Mucosa of gallbladder (tissue), 1 donor: ENCODE measurements at regions not wholly inside any gene's neighbourhood (a gene's known extent, or its start where the extent isn't known, plus 50 kb on each side); places are given as distances from the start of the nearest gene placed in this dataset.

Experiments
- DNase-seq: peaks from one replicate; pipeline ENCODE4 v3.0.0-alpha.2; 2020; ENCODE audit warnings: low spot score
- donor health status: DM: no; HTN: no; CAD: no.

DNA sequence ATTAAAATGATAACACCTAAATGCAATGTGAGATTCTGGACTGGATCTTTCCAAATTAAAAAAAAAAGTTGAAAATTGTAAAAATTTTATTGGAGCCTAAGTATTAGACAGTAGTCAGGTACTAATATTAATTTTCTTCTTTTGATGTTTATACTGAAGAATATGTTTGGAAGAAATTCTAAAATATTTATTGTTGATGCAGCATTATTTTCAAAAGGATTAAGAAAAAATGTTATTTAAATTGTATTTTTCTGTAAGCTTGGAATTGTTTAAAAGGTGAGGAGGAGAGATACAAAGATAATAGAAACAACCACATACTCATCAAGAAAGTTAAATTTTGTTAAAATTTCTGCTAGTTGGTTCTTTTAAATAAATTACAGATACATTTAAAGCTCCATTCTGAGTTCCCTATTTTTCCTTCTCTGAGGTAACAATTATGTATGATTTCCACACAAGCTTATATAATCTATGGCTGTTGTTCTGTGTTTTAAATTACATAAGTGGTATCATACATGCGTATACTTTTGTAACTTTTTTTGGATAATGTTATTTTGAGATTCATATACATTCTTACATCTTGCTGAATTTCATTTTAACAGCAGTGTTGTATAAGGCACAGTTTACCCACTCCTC, 180.3 kb upstream of the RGS18 start:
- no peak for DNase-seq

DNA sequence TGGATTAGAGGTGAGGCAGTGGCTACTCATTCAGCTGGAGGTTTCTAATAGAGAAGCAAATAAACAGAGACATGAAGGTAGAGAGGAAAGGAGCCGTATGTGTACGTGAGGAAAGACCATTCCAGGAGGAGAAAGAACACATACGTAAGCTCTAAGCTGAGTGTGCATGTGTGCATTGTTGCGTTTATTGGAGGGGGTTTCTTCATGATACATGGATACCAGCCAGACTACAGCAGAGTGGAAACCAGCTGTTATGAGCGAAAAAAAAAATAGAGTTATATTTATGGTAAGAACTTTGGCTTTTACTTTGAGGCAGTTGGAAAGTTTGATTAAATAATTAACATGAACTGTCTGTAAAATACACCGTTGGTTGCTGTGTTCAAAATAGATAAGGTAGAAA, 173.4 kb upstream of the RGS18 start:
- no peak for DNase-seq

DNA sequence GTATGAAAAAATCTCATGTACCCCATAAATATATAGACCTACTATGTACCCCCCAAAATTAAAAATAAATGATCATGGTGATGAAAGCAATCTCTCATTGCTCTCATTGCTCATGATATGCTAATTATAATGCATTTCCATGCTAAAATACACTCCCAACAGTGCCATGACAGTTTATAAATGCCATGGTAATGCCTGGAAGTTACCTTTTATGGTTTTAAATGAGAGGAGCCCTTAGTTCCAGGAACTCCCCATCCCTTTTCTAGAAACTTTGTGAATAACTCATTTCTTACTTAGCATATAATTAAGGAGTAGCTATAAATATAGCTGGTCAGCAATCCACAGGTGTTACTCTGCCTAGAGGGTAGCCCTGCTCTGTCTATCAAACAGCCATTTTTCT, 166.1 kb upstream of the RGS18 start:
- DNase-seq = no peak

DNA sequence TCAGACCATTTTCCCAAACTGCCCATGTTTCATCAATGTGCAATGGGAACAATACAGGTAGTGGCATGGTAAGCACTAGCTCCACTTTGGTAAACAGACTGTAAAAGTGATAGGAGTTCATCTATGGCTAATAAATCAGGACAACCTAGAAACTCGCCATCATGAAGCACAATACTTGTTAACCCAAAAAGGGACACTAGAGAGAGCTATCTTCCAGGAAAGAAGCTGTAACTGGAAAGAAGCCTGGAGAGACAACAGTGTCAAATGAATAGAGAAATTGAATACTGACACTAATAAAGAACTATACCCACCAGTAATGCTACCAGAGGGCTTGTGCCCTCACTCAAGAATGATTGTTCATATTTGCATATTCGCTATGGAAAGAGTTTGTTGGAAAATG, 164.7 kb upstream of the RGS18 start:
- DNase-seq = no peak

DNA sequence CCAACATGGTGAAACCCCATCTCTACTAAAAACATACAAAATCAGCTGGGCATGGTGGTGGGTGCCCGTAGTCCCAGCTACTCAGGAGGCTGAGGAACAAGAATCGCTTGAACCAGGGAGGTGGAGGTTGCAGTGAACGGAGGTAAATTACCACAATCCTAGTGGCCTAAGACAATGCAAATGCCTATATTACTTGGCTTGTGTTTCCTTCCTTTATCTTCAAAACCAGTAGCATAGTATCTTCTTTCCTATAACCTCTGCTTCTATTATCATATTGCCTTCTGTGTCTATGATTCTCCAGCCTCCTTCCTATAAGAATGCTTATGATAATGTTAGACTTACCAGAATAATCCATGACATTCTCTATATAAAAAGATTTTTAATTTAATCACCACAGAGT, 156.2 kb upstream of the RGS18 start:
- DNase-seq = no peak

DNA sequence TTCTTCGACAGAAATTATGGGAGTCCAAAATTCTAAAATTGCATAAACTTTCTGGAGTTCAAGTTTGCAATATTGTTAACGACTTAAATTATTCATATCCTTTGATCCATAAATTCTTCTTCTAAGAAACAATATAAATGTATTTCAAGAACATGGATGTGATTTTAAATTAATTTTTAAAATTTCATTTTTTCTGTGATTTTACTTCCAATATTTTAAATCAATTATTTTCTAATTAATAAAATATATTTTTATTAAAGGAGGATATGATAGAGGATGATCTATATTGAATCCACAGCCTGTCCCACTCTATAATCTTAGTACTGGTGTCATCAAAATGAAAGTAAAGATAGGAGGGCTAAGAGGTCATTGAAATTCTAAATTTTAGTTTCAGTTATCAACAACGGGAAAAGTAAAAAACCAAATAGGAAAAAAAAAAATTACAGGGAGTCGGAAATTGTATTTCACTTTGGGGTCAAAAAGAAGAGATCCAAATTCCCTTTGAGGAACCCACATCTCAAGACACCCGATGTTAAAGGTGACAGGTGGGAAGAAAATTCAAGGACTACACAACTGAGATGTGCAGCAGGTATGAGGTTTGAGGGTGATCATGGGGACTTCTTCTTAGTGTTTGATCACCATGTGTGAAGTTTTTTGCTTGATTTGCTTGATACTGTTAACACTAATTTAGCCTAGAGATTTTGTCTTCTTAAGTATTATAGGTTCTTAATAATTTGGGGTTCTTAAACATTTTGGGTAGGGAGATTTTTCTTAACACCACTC, 154.8 kb upstream of the RGS18 start:
- DNase-seq = no peak

DNA sequence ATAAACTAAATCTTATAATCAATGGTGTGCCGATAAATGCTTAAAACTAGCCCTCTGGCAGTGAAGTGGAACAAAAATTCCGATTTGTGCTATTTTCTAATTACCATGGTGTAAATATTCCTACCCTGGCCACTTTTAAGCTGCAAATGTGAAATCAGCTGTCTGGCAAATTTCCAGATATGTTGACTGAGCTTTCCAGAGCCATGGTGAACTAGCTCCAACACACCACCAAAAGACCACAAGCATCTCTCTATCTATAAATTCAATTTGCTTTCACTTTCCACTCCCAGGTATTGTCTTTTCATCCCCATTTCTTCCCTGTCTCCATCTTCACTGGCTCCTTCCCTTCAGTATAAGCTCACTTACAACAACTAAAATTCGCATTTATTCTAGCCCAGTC, 152.3 kb upstream of the RGS18 start:
- DNase-seq = no peak

DNA sequence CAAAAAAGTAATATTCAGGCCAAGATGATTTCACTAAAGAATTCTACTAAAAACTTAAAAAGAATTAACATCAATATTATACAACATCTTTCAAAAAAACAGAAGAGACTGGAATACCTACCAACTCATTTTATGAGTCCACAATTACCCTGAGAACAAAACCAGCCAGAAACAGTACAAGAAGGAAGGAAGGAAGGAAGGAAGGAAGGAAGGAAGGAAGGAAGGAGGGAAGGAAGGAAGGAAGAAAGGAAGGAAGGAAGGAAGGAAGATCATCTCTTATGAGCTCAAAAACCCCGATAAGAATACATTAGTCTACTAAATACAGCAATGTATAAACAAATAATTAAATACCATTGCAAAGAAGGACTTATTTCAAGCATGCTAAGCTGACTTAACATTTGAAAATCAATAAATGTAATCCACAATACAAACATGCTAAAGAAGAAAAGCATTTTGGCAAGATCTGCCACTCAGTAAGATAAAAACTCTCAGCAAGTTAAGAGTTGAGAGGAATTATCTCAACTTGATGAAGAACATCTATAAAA, 149.9 kb upstream of the RGS18 start:
- no peak for DNase-seq

DNA sequence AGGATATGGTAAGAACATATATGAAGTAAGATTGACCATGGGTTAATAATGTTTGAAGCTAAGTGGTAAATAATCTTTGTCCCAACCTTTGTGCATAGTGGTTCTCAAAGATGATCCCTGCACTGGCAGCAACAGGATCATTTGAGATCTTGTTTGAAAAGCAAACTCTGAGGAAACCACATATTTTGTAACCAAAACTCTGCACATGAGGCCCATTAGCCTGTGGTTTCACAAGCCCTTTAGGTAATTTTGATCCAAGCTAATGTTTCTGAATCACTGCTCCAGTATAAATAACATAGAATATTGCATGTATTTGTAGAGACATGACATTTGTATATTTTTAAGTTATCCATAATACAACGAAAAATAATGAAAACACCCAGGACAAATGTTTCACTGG, 147.9 kb upstream of the RGS18 start:
- DNase-seq = no peak

DNA sequence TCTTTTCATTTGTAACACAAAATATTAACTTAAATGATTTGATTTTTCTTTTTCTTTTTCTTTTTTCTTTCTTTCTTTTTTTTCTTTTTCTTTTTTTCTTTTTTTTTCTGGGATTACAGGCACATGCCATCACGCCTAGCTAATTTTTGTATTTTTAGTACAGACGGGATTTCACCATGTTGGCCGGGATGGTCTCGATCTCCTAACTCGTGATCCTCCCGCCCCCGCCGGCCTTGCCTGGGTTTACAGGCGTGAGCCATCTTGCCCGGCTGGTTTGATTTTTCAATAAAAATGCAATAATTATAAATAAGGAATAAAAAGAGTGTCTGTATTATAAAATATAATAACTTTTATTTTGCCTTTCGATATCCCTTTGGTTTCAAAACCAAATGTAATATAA, 146.7 kb upstream of the RGS18 start:
- DNase-seq = no peak

DNA sequence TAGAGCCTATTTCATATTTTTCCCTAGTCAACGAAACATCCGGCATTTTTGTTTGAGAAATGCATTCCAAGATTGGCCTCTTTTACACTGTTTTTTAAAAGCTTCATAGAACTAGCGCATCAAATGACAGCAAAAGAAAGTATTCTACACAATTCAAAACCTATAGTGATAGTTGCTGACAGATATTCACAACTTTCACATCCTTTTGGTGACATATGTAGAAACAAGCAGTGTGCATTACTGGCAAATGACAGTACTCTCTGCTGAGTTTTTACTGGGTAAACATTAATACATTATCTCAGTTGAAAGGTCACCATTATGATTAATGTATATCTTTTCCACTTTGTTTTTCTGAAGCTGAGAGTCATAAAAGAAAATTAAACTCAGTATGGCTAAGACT, 135.4 kb upstream of the RGS18 start:
- no peak for DNase-seq

DNA sequence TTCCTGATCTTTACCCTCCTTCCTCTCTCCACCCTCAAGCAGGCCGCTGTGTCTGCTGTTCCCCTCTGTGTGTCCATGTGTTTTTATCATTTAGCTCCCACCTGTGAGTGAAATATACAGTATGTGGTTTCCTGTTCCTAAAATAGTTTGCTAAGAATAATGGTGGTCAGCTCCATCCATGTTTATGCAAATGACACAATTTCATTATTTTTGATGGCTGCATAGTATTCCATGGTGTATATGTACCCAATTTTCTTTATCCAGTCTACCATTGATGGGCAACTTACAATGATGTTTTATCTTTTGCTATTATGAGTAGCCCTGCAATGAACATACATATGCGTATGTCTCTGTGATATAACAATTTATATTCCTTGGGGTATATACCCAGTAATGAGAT, 133.4 kb upstream of the RGS18 start:
- no peak for DNase-seq

DNA sequence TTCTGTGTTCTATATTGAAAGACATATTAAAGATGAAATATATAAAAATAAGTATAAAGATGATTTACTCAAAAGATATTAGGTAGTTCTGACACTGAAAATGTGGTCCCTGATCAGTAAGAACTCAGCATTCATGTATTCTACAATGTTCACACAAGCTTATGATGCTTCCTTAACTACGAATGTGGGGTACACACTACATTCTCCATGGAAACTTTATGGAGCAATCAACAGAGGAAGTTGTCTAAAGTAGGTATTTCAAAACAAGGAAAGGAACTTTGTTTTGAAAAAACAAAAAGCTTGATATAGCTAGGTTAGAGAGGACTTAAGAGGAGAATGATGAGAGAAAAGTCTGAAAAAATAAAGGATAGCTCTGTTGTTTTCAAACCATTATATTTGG, 119.7 kb upstream of the RGS18 start:
- DNase-seq = no peak

DNA sequence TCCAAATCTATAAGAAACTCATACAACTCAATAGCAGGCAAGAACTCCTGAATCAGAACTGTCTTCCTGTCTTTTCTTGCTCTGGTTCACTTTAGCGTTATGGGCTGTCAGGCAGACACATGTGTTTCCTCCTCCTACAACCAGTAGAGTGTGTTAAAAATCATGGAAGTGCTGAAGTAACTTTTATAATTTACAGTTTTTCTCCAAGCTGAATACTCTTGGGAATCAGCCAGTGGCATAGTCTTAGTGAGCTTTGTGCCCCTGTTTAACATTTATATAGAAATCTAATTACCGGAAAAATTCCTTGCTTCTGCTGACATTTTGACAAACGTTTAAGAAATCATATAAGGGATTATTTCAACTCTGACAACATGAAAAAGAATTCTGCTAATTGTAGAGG, 113.1 kb upstream of the RGS18 start:
- DNase-seq = no peak

DNA sequence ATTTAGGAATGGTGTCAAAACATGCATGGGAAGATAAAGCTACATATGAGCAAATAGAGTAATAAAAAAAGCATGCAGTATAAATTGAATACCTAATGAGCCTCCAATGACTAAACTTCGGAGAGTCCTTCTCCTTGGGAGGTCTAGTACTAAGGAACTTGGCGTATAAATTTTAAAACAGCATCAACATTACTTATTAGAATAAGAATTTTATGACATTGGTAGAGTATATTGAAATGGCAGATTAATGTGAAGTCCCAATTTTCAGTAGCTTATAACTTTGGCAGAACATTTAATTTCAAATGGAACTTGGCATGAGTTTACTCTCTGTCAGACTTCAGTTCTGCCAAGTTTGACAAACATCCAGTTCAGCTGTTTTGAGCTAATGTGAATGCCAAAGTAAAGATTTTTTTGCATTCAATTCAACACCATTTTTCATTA, 104.7 kb upstream of the RGS18 start:
- DNase-seq = no peak

DNA sequence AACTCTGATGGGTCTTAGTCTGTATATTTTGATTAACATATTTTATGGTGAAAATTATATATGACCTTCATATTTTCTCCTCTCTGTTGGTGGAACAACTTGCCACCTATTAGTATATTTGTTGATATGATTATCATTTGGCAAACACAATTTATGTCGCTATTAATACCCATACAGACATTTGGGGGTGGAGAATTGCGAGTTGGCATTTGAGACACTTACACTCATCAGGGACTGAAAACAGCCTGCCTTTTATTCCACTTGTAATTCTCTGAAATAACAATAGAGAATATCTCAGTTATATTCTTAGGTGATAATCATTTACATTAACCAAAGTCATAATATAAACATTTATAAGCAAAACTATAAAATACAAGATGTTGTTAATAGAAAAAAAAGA, 100.5 kb upstream of the RGS18 start:
- no peak for DNase-seq

DNA sequence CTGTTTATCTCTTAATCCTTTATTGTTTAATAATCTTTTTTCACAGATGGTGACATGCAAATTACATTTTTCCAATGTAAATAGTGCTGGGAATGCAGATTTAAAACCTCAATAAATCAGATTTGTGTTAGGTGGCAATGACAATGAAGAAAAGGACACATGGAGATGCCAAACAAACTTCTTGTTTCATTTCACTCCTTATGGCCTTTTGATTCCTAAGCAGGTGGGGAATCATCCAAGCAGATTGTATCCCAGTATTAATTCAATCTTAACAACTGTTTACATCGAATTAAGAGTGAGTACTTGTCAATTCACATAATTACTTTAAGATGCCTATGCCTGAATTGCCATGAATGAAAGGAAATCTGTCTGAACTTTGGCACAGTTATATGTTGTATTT, 98.9 kb upstream of the RGS18 start:
- no peak for DNase-seq

DNA sequence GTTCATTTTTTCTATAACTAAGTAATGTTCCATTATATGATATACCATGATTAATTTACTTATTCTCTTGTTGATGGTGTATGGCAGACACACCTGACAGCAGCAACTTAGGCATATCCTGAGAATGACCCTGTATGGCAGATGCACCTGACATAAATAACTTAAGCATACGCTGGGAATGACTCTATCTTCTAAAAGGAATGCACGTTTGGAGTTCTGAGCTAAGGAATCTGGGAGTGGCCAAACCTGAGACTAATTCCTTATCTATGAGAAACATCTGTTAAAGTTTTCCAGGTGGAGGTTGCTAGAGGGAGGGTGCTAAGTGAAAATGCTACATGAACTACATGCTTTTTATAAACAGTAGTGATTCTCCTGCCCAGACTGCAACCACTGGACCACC, 96.7 kb upstream of the RGS18 start:
- DNase-seq = no peak

DNA sequence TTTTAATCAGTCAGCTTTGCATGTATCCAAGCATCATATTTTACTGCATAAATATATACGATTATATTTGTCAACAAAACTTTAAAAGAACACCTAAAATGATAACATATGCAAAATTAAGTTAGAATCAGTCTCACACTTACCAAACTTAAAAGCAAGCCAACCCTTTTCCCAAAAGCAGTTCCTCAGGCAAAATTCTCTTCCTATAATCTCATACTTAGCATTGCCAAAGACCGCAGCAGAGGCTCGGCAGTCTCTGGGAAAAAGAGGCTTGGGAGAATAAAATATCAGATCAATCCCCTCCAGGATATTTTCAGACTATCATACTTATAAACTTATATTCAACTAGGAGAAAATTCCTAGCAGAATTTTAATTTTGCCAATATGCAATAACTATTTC, 93.2 kb upstream of the RGS18 start:
- DNase-seq = no peak

DNA sequence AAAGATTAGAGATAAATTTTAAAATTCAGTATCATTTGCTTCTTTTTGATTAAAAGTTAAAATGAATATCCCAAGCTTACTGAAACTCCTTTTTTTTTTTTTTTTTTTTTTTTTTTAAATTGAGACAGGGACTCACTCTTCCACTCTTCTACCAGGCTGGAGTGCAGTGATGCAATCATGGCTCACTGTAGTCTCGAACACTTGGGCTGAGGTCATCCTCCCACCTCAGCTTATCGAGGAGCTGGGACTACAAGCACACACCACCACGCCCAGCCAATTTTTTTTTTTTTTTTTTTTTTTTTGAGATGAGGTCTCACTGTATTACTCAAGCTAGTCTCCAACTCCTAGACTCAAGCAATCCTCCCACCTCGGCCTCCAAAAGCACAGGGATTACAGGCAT, 92.1 kb upstream of the RGS18 start:
- DNase-seq = no peak

DNA sequence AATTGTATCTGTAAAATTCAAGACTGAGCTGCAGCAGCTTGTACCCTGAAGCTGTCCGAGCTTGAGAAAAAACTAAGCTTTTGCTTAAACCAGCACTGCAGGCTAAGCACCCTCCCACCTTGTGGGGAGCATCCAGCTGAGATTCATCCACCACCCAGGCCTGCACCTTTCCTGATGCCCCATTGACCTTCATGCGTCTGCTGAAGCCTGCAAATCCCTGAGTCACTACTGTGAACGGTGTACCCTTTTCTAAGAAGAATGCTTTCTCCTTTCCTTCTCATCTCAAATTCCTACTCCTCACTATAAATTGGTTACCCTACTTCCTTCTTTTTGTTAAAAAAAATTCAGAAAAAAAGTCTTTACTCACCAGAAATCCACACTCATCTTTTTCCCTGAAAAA, 90.9 kb upstream of the RGS18 start:
- DNase-seq = no peak

DNA sequence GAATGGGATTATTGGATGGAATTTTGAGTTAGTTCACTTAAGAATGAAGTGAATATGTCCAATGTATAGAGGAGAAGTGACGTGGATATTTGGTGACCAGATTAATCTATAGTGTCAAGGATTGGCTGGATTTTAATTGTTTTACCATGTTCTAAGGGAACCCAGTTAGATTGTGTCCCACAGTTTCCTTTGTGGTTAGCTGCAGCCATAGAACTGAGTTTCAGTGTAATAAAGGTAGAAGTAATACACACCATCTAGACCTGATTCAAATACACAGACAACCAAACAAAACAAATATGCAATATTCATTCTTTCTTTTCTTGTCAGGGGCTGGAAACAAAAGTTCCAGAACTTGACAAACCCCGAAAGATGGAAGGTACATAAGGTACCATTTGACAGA, 88.0 kb upstream of the RGS18 start:
- no peak for DNase-seq

DNA sequence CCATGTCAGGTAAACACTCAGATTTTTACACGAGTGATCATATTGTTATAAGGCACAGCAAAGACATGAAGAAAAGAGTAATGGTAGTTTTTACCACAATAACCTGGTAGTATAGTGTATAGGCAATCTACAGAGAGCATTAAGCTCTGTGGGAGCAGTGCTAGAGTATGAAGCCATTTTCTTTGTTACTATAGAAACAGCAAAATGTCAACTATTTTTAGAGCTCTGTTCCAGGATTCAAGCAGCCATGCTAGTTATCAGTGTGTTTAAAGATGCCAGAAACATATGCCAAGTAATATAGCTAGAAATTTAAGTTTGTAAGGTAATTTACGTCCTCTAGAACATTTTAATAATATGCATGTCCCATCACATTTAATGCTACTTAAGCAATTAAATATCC, 77.6 kb upstream of the RGS18 start:
- DNase-seq = no peak

DNA sequence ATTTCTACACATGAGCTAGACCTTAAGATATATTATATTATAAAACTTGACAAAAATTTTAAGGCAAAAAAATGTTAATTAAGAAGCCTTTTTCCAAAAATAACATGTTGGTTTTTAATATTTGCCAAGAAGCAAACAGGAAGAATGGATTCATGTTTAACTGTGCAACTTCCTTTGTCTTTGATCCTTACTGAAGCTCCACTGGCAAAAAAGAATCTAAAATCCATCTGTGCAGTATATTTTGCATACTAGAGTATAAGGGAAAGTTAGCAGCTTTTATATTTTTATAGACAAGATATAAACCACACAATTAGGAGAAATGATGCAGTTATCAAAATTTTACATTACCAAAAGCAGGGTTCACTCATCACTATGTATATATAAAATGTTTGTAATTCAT, 76.9 kb upstream of the RGS18 start:
- DNase-seq = no peak
